Neural crest cell (in vitro differentiated cells): ENCODE measurements at regions not wholly inside any gene's neighbourhood (a gene's known extent, or its start where the extent isn't known, plus 50 kb on each side); places are given as distances from the start of the nearest gene placed in this dataset.

Experiments used
- DNase-seq: peaks from one replicate; pipeline ENCODE4 v3.0.0; 2021; ENCODE audit warnings: low read depth, mixed read lengths, low spot score
- H3K27ac Mint-ChIP-seq: one replicate; pipeline ENCODE4 v1.8.0; 2021; ENCODE audit warnings: mild to moderate bottlenecking, mixed read lengths; ENCODE audit not compliant: unreplicated experiment
- H3K27me3 Mint-ChIP-seq: 2 replicates; pipeline ENCODE4 v1.8.0; 2021; ENCODE audit warnings: low read depth, mild to moderate bottlenecking, mixed read lengths
- H3K36me3 Mint-ChIP-seq: 2 replicates; pipeline ENCODE4 v1.8.0; 2021; ENCODE audit warnings: low read depth, mild to moderate bottlenecking, mixed read lengths
- H3K4me1 Mint-ChIP-seq: 2 replicates; pipeline ENCODE4 v1.8.0; 2021; ENCODE audit warnings: mixed read lengths
- H3K4me3 Mint-ChIP-seq: one replicate; pipeline ENCODE4 v1.8.0; 2021; ENCODE audit warnings: mild to moderate bottlenecking, mixed read lengths
- H3K9me3 Mint-ChIP-seq: 2 replicates; pipeline ENCODE4 v1.8.0; 2021; ENCODE audit warnings: mixed read lengths
- TF ChIP-seq, protein P1 (sequence below): fragments of 200-600 bp; sonication (generic); conservative IDR thresholded peaks from 2 replicates; pipeline ENCODE4 v1.5.0; 2021; ENCODE audit warnings: antibody characterized with exemption, mild to moderate bottlenecking

DNA sequence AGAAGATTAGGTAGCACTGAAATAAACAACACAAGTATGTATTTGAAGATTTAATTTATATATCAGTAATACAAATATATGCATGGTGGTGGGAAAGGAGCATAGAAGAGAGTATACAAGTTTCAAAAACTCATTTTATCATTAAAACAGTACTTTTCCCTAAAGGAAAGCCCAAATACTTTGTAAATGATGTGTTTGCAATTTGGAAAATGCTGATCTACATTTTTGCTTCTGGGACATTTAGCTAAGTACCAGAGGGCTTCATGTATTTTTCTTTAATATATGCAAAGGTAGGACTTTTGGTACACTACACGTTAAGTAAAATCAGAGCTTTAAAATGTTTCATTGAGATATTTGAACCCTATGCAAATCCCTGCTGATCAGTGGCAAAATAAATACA, 1624.2 kb downstream of the SUCLG1 start:
- no peak for DNase-seq
- H3K27ac Mint-ChIP-seq: no peak overlapping the region
- no peaks in the 10 kb centered on the region for H3K9me3 Mint-ChIP-seq
- no peak overlapping the region for H3K4me3 Mint-ChIP-seq
- H3K27me3 Mint-ChIP-seq: no peaks in the 10 kb centered on the region
- no peaks in the 10 kb centered on the region for H3K36me3 Mint-ChIP-seq
- TF ChIP-seq, protein P1, sequence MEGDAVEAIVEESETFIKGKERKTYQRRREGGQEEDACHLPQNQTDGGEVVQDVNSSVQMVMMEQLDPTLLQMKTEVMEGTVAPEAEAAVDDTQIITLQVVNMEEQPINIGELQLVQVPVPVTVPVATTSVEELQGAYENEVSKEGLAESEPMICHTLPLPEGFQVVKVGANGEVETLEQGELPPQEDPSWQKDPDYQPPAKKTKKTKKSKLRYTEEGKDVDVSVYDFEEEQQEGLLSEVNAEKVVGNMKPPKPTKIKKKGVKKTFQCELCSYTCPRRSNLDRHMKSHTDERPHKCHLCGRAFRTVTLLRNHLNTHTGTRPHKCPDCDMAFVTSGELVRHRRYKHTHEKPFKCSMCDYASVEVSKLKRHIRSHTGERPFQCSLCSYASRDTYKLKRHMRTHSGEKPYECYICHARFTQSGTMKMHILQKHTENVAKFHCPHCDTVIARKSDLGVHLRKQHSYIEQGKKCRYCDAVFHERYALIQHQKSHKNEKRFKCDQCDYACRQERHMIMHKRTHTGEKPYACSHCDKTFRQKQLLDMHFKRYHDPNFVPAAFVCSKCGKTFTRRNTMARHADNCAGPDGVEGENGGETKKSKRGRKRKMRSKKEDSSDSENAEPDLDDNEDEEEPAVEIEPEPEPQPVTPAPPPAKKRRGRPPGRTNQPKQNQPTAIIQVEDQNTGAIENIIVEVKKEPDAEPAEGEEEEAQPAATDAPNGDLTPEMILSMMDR: no peak
- H3K4me1 Mint-ChIP-seq: no peaks in the 10 kb centered on the region

GRCh38 chr2:82827426-82827825, 1631.7 kb downstream of the SUCLG1 start:
- no peak for DNase-seq
- H3K9me3 Mint-ChIP-seq: no peaks in the 10 kb centered on the region
- H3K4me3 Mint-ChIP-seq: no peak overlapping the region
- TF ChIP-seq, protein P1: no peak
- H3K27ac Mint-ChIP-seq: no peak overlapping the region
- no peaks in the 10 kb centered on the region for H3K36me3 Mint-ChIP-seq
- H3K27me3 Mint-ChIP-seq: no peaks in the 10 kb centered on the region
- no peaks in the 10 kb centered on the region for H3K4me1 Mint-ChIP-seq

GRCh38 chr2:82826437-82826836, 1632.6 kb downstream of the SUCLG1 start:
- H3K36me3 Mint-ChIP-seq: no peaks in the 10 kb centered on the region
- DNase-seq: no peak
- no peak overlapping the region for H3K27ac Mint-ChIP-seq
- no peaks in the 10 kb centered on the region for H3K4me1 Mint-ChIP-seq
- no peaks in the 10 kb centered on the region for H3K27me3 Mint-ChIP-seq
- no peak overlapping the region for H3K4me3 Mint-ChIP-seq
- no peaks in the 10 kb centered on the region for H3K9me3 Mint-ChIP-seq
- TF ChIP-seq, protein P1: no peak

DNA sequence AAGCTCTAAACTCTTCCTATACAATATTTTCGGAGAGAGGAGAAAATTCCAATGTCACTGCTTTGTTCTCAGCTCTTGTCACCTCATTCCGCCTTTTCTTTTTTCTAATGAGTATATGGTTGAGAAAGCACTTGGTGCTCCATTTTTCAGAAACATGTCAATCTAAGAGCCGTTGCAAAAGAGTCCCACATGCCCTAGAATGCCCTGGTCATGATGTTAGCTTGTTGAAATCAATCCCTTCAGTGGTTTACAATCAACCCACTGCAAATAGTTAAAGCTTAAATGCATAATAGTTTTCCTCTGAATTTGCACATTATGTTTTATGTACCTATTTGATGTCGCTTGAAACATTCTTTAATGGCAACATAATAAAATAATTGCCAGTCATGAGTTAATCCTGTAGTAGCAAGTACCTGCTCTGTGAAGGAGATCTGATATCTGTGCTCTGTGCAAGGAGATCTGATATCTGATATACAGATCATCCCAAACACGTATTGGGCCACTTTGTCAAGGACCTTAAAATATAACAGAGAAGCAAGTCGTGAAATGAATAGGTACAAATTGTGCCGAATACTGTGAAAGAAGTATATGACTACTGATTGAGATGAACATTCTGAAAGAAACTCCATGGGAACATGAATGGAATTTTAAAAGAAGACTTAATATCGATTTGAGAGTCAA, 1633.5 kb downstream of the SUCLG1 start:
- no peaks in the 10 kb centered on the region for H3K4me1 Mint-ChIP-seq
- H3K27ac Mint-ChIP-seq: no peak overlapping the region
- no peak overlapping the region for H3K4me3 Mint-ChIP-seq
- H3K9me3 Mint-ChIP-seq: no peaks in the 10 kb centered on the region
- TF ChIP-seq, protein P1: no peak
- no peak for DNase-seq
- no peaks in the 10 kb centered on the region for H3K36me3 Mint-ChIP-seq
- H3K27me3 Mint-ChIP-seq: no peaks in the 10 kb centered on the region

DNA sequence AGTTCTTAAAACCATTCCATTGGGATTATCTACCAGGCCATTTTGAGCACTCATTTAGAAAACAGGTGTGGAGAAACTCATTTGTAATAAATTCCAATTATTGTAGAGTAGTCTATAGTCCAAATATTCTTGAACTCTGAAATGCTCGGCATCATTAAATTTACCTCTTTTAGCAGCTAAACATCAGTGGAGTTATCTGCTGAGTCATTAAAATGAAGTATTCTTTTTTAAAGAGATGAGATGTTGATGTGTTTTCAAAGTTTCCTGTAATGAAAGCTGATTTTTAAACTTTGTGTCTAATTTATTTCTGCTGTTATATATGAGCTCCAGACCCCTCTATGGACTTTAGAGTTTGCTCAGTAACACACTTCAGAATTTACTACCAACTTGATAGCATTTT, 1635.2 kb downstream of the SUCLG1 start:
- Mint-ChIP-seq H3K36me3 (no peaks in the 10 kb centered on the region), H3K27ac (no peak overlapping the region), H3K4me3 (no peak overlapping the region), H3K27me3 (no peaks in the 10 kb centered on the region), H3K4me1 (no peaks in the 10 kb centered on the region), H3K9me3 (no peaks in the 10 kb centered on the region)
- no peak for DNase-seq
- TF ChIP-seq, protein P1: no peak
